D721Med (cell line): ENCODE measurements at regions not wholly inside any gene's neighbourhood (a gene's known extent, or its start where the extent isn't known, plus 50 kb on each side); places are given as distances from the start of the nearest gene placed in this dataset.

Experiments used
- DNase-seq: peaks from one replicate; pipeline ENCODE4 v3.0.0; 2011; ENCODE audit warnings: low spot score; ENCODE audit not compliant: insufficient read length
- FAIRE-seq: peaks from 2 replicates; lab custom pipeline; 2011; peaks lifted over from hg19 to GRCh38; lab: Jason Lieb, UNC
- CTCF ChIP-seq: IDR thresholded peaks from 2 replicates; pipeline ENCODE4 v1.5.1; 2012; ENCODE audit warnings: mild to moderate bottlenecking, control low read depth; ENCODE audit not compliant: insufficient read depth; ENCODE audit errors: missing control alignments

- FAIRE-seq: no peak
- no peak for TF ChIP-seq CTCF
- DNase-seq: no peak
These were observed 90.2 kb downstream of the TMEM215 start for GRCh38 chr9:32873553-32873952.

GRCh38 chr9:32875242-32875641 lies 91.9 kb downstream of the TMEM215 start:
- no peak for TF ChIP-seq CTCF
- FAIRE-seq (no peak), DNase-seq (no peak)

GRCh38 chr9:32875748-32876147 lies 92.4 kb downstream of the TMEM215 start:
- no peak for FAIRE-seq
- no peak for TF ChIP-seq CTCF
- DNase-seq: no peak

- DNase-seq (no peak), FAIRE-seq (no peak)
- no peak for TF ChIP-seq CTCF
These were observed 93.8 kb downstream of the TMEM215 start for GRCh38 chr9:32877103-32877502.

GRCh38 chr9:32877639-32878217 lies 94.4 kb downstream of the TMEM215 start:
- no peak for TF ChIP-seq CTCF
- no peak for DNase-seq
- FAIRE-seq: no peak

- no peak for DNase-seq
- no peak for FAIRE-seq
- TF ChIP-seq CTCF: no peak
These were observed 96.0 kb downstream of the TMEM215 start for GRCh38 chr9:32879335-32879734.

GRCh38 chr9:32881948-32882347 lies 98.6 kb downstream of the TMEM215 start:
- no peak for FAIRE-seq
- DNase-seq: no peak
- TF ChIP-seq CTCF: no peak
